H54 (cell line): ENCODE measurements at regions not wholly inside any gene's neighbourhood (a gene's known extent, or its start where the extent isn't known, plus 50 kb on each side); places are given as distances from the start of the nearest gene placed in this dataset.
A peak's percentile ranks its signal among the peaks of the same experiment; 100 is the strongest.

Experiments used
- DNase-seq: peaks from one replicate; pipeline ENCODE4 v3.0.0; 2011; ENCODE audit warnings: low spot score, mixed read lengths; ENCODE audit not compliant: insufficient read length
- FAIRE-seq: peaks from 3 replicates; lab custom pipeline; 2011; peaks lifted over from hg19 to GRCh38; lab: Jason Lieb, UNC
- POLR2A ChIP-seq: IDR thresholded peaks from 2 replicates; pipeline ENCODE4 v1.6.1; 2011; ENCODE audit warnings: low read depth, mild to moderate bottlenecking, low read length

GRCh38 chr13:32905864-32906180 lies 110.4 kb upstream of the KL start:
- FAIRE-seq (no peak), DNase-seq (no peak)
- TF ChIP-seq POLR2A = no peak

GRCh38 chr13:32907211-32907610 lies 109.0 kb upstream of the KL start:
- FAIRE-seq (no peak), DNase-seq (no peak)
- TF ChIP-seq POLR2A = no peak

- no peak for FAIRE-seq
- DNase-seq = no peak
- no peak for TF ChIP-seq POLR2A
Observed at GRCh38 chr13:32910530-32910929, 105.7 kb upstream of the KL start.

- FAIRE-seq (peak; percentile 41), DNase-seq (peak; percentile 18)
- no peak for TF ChIP-seq POLR2A
Observed at GRCh38 chr13:32911506-32911905, 104.7 kb upstream of the KL start.

- no peak for DNase-seq
- no peak for FAIRE-seq
- no peak for TF ChIP-seq POLR2A
Observed at GRCh38 chr13:32914686-32915085, 101.5 kb upstream of the KL start.

- TF ChIP-seq POLR2A = no peak
- no peak for FAIRE-seq
- no peak for DNase-seq
Observed at GRCh38 chr13:32917504-32917903, 98.7 kb upstream of the KL start.

- FAIRE-seq (no peak), DNase-seq (no peak)
- no peak for TF ChIP-seq POLR2A
Observed at GRCh38 chr13:32923725-32924124, 92.5 kb upstream of the KL start.

GRCh38 chr13:32924886-32925285 lies 91.3 kb upstream of the KL start:
- no peak for DNase-seq
- no peak for FAIRE-seq

GRCh38 chr13:32925506-32925905 lies 90.7 kb upstream of the KL start:
- no peak for FAIRE-seq
- no peak for TF ChIP-seq POLR2A
- no peak for DNase-seq

More at GRCh38 chr13:32924886-32925285, 91.3 kb upstream of the KL start:
- no peak for TF ChIP-seq POLR2A

GRCh38 chr13:32932376-32932775 lies 83.8 kb upstream of the KL start:
- FAIRE-seq (no peak), DNase-seq (no peak)
- TF ChIP-seq POLR2A = no peak

- TF ChIP-seq POLR2A = no peak
- FAIRE-seq = no peak
Observed at GRCh38 chr13:32936716-32937115, 79.5 kb upstream of the KL start.

GRCh38 chr13:32938314-32938713 lies 77.9 kb upstream of the KL start:
- FAIRE-seq (no peak), DNase-seq (no peak)
- no peak for TF ChIP-seq POLR2A

More at GRCh38 chr13:32936716-32937115, 79.5 kb upstream of the KL start:
- no peak for DNase-seq

GRCh38 chr13:32938907-32939306 lies 77.3 kb upstream of the KL start:
- TF ChIP-seq POLR2A = no peak
- DNase-seq = no peak
- no peak for FAIRE-seq

GRCh38 chr13:32940601-32941000 lies 75.6 kb upstream of the KL start:
- no peak for TF ChIP-seq POLR2A
- FAIRE-seq (no peak), DNase-seq (no peak)

GRCh38 chr13:32941368-32941767 lies 74.9 kb upstream of the KL start:
- FAIRE-seq = no peak
- no peak for TF ChIP-seq POLR2A

GRCh38 chr13:32946558-32946957 lies 69.7 kb upstream of the KL start:
- no peak for FAIRE-seq
- no peak for DNase-seq
- TF ChIP-seq POLR2A = no peak

More at GRCh38 chr13:32941368-32941767, 74.9 kb upstream of the KL start:
- DNase-seq = no peak
